ENCODE measurements at regions not wholly inside any gene's neighbourhood (a gene's known extent, or its start where the extent isn't known, plus 50 kb on each side); places are given as distances from the start of the nearest gene placed in this dataset.

DNA sequence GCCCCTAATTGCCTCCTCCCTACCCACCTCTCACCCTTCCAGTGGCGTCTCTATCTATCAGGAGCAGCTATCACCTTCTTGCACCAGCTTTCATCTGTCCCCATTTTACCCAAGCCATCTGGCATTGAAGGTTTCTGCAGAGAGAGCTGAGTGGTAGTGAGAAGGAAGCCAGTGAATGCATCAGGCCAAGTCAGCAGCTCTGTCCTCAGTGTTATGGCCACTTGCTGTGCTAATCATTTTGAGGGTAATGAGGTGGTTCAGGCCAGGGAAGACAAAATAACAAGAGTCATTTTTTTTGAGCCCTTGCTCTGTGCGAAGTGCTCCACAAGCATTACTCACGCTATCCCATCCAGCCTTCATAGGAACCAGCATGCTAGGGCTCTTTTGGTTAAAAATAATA lies 164.7 kb downstream of the SUDS3 start:
- no peaks in the 10 kb centered on the region for H3K79me2 ChIP-seq (ENCODE audit: insufficient read depth, low read length)
- peaks cover 0 to 3% (median 0%) of the 10 kb centered on the region in 7 donors for H3K9me3 Mint-ChIP-seq
- no peak overlapping the region for H3K4me3 ChIP-seq (replicated peaks in 1 of 3; ENCODE audit: low read depth in 2 of 3, low read length in 3 of 3)
- H3K27me3 Mint-ChIP-seq (ENCODE audit: low read depth in 3 of 3), result peaks cover 0 to 3% (median 2%) of the 10 kb centered on the region in 3 donors
- H4K20me1 ChIP-seq (ENCODE audit: insufficient read depth, low read length), result no peaks in the 10 kb centered on the region
- H3K36me3 ChIP-seq (replicated peaks in 1 of 2; ENCODE audit: control insufficient read depth in 1 of 2, insufficient read depth in 2 of 2, low read length in 2 of 2), result no peaks in the 10 kb centered on the region
- H3K9ac ChIP-seq (ENCODE audit: insufficient read depth, low read length, poor library complexity, severe bottlenecking), result no peak overlapping the region
- WGBS (ENCODE audit: insufficient coverage), result no CpG with 5 or more reads among the region's 3 CpGs
- TF ChIP-seq, protein P1, sequence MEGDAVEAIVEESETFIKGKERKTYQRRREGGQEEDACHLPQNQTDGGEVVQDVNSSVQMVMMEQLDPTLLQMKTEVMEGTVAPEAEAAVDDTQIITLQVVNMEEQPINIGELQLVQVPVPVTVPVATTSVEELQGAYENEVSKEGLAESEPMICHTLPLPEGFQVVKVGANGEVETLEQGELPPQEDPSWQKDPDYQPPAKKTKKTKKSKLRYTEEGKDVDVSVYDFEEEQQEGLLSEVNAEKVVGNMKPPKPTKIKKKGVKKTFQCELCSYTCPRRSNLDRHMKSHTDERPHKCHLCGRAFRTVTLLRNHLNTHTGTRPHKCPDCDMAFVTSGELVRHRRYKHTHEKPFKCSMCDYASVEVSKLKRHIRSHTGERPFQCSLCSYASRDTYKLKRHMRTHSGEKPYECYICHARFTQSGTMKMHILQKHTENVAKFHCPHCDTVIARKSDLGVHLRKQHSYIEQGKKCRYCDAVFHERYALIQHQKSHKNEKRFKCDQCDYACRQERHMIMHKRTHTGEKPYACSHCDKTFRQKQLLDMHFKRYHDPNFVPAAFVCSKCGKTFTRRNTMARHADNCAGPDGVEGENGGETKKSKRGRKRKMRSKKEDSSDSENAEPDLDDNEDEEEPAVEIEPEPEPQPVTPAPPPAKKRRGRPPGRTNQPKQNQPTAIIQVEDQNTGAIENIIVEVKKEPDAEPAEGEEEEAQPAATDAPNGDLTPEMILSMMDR (IDR thresholded peaks at IDR 0.05), result no peak
- DNase-seq, result no peak
- H3K4me1 ChIP-seq (ENCODE audit: control insufficient read depth in 1 of 2, insufficient read depth in 2 of 2, low read length in 2 of 2), result no peaks in the 10 kb centered on the region
- H3K4me2 ChIP-seq (replicated peaks; ENCODE audit: extremely low read depth, low read length, poor library complexity, severe bottlenecking), result no peak overlapping the region
- H3K4me1 Mint-ChIP-seq, result no peaks in the 10 kb centered on the region
- H2AFZ ChIP-seq (ENCODE audit: insufficient read depth, low read depth, low read length, poor library complexity, severe bottlenecking), result no peak overlapping the region
- H3K27me3 ChIP-seq (ENCODE audit: control insufficient read depth in 2 of 2, insufficient read depth in 2 of 2, low read length in 2 of 2), result no peaks in the 10 kb centered on the region
- H3K4me3 Mint-ChIP-seq, result no peak overlapping the region
- intact Hi-C loops (cut with micrococcal nuclease), result no loop called here
- H3K36me3 Mint-ChIP-seq, result no peaks in the 10 kb centered on the region
- H3K27ac Mint-ChIP-seq, result no peak overlapping the region
- no peak overlapping the region for H3K27ac ChIP-seq (ENCODE audit: low read depth in 1 of 2, low read length in 2 of 2)
- H3K9me3 ChIP-seq (replicated peaks in 1 of 2; ENCODE audit: control insufficient read depth in 1 of 2, insufficient read depth in 1 of 2, low read length in 2 of 2), result no peaks in the 10 kb centered on the region

DNA sequence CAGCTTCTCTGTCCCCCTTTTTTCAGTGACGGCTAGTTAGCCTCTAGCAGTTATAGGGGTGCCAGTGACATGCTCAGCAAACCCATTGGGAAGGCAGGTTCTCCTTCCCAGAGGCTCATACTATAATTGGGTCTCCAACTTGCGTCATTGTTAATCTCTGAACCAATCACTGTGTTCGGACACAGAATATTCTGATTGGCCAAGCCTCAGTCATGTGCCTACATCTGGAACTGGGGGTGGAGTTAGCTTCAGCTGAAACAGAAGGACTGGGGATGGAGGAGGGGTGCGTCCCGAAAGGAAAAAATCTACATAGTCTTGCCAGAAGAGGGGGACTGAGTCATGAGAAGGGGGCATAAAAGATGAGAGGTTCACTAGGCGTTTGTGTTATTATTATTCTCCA lies 165.6 kb downstream of the SUDS3 start:
- Histone ChIP-seq H4K20me1 (ENCODE audit: insufficient read depth, low read length) (no peaks in the 10 kb centered on the region), H3K4me3 (replicated peaks in 1 of 3; ENCODE audit: low read depth in 2 of 3, low read length in 3 of 3) (no peak overlapping the region), H3K9ac (ENCODE audit: insufficient read depth, low read length, poor library complexity, severe bottlenecking) (no peak overlapping the region), H3K4me2 (replicated peaks; ENCODE audit: extremely low read depth, low read length, poor library complexity, severe bottlenecking) (no peak overlapping the region), H3K4me1 (ENCODE audit: control insufficient read depth in 1 of 2, insufficient read depth in 2 of 2, low read length in 2 of 2) (no peaks in the 10 kb centered on the region), H2AFZ (ENCODE audit: insufficient read depth, low read depth, low read length, poor library complexity, severe bottlenecking) (no peak overlapping the region), H3K27me3 (ENCODE audit: control insufficient read depth in 2 of 2, insufficient read depth in 2 of 2, low read length in 2 of 2) (no peaks in the 10 kb centered on the region), H3K36me3 (replicated peaks in 1 of 2; ENCODE audit: control insufficient read depth in 1 of 2, insufficient read depth in 2 of 2, low read length in 2 of 2) (no peaks in the 10 kb centered on the region), H3K27ac (ENCODE audit: low read depth in 1 of 2, low read length in 2 of 2) (no peak overlapping the region), H3K79me2 (ENCODE audit: insufficient read depth, low read length) (no peaks in the 10 kb centered on the region), H3K9me3 (replicated peaks in 1 of 2; ENCODE audit: control insufficient read depth in 1 of 2, insufficient read depth in 1 of 2, low read length in 2 of 2) (no peaks in the 10 kb centered on the region)
- Mint-ChIP-seq H3K9me3 (peaks cover 0 to 3% (median 0%) of the 10 kb centered on the region in 7 donors), H3K4me1 (no peaks in the 10 kb centered on the region), H3K27me3 (ENCODE audit: low read depth in 3 of 3) (peaks cover 0 to 3% (median 2%) of the 10 kb centered on the region in 3 donors), H3K36me3 (no peaks in the 10 kb centered on the region), H3K27ac (peak overlapping the region in 1 of 7 donors; percentile 34), H3K4me3 (no peak overlapping the region)
- intact Hi-C loops (cut with micrococcal nuclease), result no loop called here
- DNase-seq, result no peak
- TF ChIP-seq, protein P1 (IDR thresholded peaks at IDR 0.05), result no peak
- 98% methylated on average over 4 of the region's 6 CpGs for WGBS (ENCODE audit: insufficient coverage)
